Non-pigmented ciliary epithelial cell (primary cell): ENCODE measurements at regions not wholly inside any gene's neighbourhood (a gene's known extent, or its start where the extent isn't known, plus 50 kb on each side); places are given as distances from the start of the nearest gene placed in this dataset.
"Not testable (repeated sequence)": the region's sequence is repeated elsewhere in the genome, so short reads cannot be mapped to it uniquely, and the experiment has no call there.

ENCODE experiments used
- DNase-seq: peaks from one replicate; pipeline ENCODE4 v3.0.0-alpha.2; 2010; ENCODE audit warnings: low read depth

- DNase-seq = no peak
Measured at GRCh38 chr1:37162059-37162458, 127.7 kb upstream of the GRIK3 start.

- no peak for DNase-seq
Measured at GRCh38 chr1:37166005-37166404, 131.7 kb upstream of the GRIK3 start.

GRCh38 chr1:37167479-37167878, 133.2 kb upstream of the GRIK3 start:
- no peak for DNase-seq

GRCh38 chr1:37169241-37169640, 134.9 kb upstream of the GRIK3 start:
- DNase-seq = no peak

- DNase-seq = no peak
Measured at GRCh38 chr1:37169743-37170275, 135.5 kb upstream of the GRIK3 start.

GRCh38 chr1:37171691-37172090, 137.4 kb upstream of the GRIK3 start:
- DNase-seq = no peak

GRCh38 chr1:37174341-37174740, 140.0 kb upstream of the GRIK3 start:
- no peak for DNase-seq

- no peak for DNase-seq
Measured at GRCh38 chr1:37174876-37175275, 140.6 kb upstream of the GRIK3 start.

- DNase-seq = no peak
Measured at GRCh38 chr1:37175666-37176215, 141.4 kb upstream of the GRIK3 start.

GRCh38 chr1:37176269-37176668, 142.0 kb upstream of the GRIK3 start:
- no peak for DNase-seq

GRCh38 chr1:37177230-37177864, 143.0 kb upstream of the GRIK3 start:
- no peak for DNase-seq

- no peak for DNase-seq
Measured at GRCh38 chr1:37181425-37181824, 147.1 kb upstream of the GRIK3 start.

GRCh38 chr1:37184789-37185188, 150.5 kb upstream of the GRIK3 start:
- DNase-seq = no peak

- DNase-seq = no peak
Measured at GRCh38 chr1:37186246-37186756, 152.0 kb upstream of the GRIK3 start.

GRCh38 chr1:37189111-37189510, 154.8 kb upstream of the GRIK3 start:
- DNase-seq = no peak

GRCh38 chr1:37197411-37197810, 163.1 kb upstream of the GRIK3 start:
- DNase-seq = no peak

GRCh38 chr1:37214305-37214704, 180.0 kb upstream of the GRIK3 start:
- DNase-seq = not testable (repeated sequence)

GRCh38 chr1:37233606-37234005, 199.3 kb upstream of the GRIK3 start:
- DNase-seq = no peak

GRCh38 chr1:37234941-37235418, 200.7 kb upstream of the GRIK3 start:
- no peak for DNase-seq

- no peak for DNase-seq
Measured at GRCh38 chr1:37237948-37238347, 203.6 kb upstream of the GRIK3 start.

- no peak for DNase-seq
Measured at GRCh38 chr1:37238364-37239224, 204.3 kb upstream of the GRIK3 start.

GRCh38 chr1:37239225-37239740, 205.0 kb upstream of the GRIK3 start:
- no peak for DNase-seq
